ENCODE measurements at regions not wholly inside any gene's neighbourhood (a gene's known extent, or its start where the extent isn't known, plus 50 kb on each side); places are given as distances from the start of the nearest gene placed in this dataset.

- TF ChIP-seq, protein P1, sequence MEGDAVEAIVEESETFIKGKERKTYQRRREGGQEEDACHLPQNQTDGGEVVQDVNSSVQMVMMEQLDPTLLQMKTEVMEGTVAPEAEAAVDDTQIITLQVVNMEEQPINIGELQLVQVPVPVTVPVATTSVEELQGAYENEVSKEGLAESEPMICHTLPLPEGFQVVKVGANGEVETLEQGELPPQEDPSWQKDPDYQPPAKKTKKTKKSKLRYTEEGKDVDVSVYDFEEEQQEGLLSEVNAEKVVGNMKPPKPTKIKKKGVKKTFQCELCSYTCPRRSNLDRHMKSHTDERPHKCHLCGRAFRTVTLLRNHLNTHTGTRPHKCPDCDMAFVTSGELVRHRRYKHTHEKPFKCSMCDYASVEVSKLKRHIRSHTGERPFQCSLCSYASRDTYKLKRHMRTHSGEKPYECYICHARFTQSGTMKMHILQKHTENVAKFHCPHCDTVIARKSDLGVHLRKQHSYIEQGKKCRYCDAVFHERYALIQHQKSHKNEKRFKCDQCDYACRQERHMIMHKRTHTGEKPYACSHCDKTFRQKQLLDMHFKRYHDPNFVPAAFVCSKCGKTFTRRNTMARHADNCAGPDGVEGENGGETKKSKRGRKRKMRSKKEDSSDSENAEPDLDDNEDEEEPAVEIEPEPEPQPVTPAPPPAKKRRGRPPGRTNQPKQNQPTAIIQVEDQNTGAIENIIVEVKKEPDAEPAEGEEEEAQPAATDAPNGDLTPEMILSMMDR (conservative IDR thresholded peaks at IDR 0.05) = no peak
- no peak for TF ChIP-seq ZFX (IDR thresholded peaks at IDR 0.05)
Observed at GRCh38 chr15:53224371-53224770, 434.2 kb upstream of the ONECUT1 start.

Measured in C4-2B (cell line).